CD8-positive, alpha-beta memory T cell (primary cell): ENCODE measurements at regions not wholly inside any gene's neighbourhood (a gene's known extent, or its start where the extent isn't known, plus 50 kb on each side); places are given as distances from the start of the nearest gene placed in this dataset.

Experiments used
- CTCF ChIA-PET: fragments of 350-600 bp; sonication (Branson Sonifier 250); formaldehyde crosslinking; loops from one replicate; lab custom pipeline; 2021; ENCODE audit warnings: antibody characterized with exemption; lab: Charles Lee
- POLR2A ChIA-PET: fragments of 350-600 bp; sonication (Branson Sonifier 250); formaldehyde crosslinking; loops from one replicate; lab custom pipeline; 2021; ENCODE audit warnings: antibody characterized with exemption; lab: Charles Lee
- DNase-seq, 5 donors: peaks; one replicate each; pipeline versions ENCODE4 v3.0.0 to v3.0.0-alpha.2; 2020 to 2022; ENCODE audit warnings: mixed read lengths in 1 of 5
- H3K27ac ChIP-seq: one replicate; pipeline ENCODE4 v1.7.0; 2013; ENCODE audit warnings: low read depth, mild to moderate bottlenecking, low read length, moderate library complexity
- H3K27me3 ChIP-seq: 2 replicates; pipeline ENCODE4 v1.7.0; 2013; ENCODE audit warnings: low read length, mild to moderate bottlenecking; ENCODE audit not compliant: insufficient read depth, poor library complexity, severe bottlenecking
- H3K36me3 ChIP-seq: 2 replicates; pipeline ENCODE4 v1.7.0; 2013; ENCODE audit warnings: mild to moderate bottlenecking, low read length, moderate library complexity; ENCODE audit not compliant: insufficient read depth
- H3K4me1 ChIP-seq: 2 replicates; pipeline ENCODE4 v1.7.0; 2013; ENCODE audit warnings: mild to moderate bottlenecking, low read length, moderate library complexity; ENCODE audit not compliant: insufficient read depth
- H3K4me3 ChIP-seq: 2 replicates; pipeline ENCODE4 v1.7.0; 2013; ENCODE audit warnings: mild to moderate bottlenecking, low read length
- H3K9me3 ChIP-seq: 2 replicates; pipeline ENCODE4 v1.7.0; 2013; ENCODE audit warnings: mild to moderate bottlenecking, low read length
- H3K27ac Mint-ChIP-seq, 8 donors: one replicate each; pipeline ENCODE4 v1.8.0; 2020 to 2021; ENCODE audit warnings: mixed read lengths in 8 of 8, mild to moderate bottlenecking in 6 of 8, inconsistent platforms in 3 of 8, moderate library complexity in 3 of 8
- H3K27me3 Mint-ChIP-seq, 2 donors: one replicate each; pipeline ENCODE4 v1.8.0; 2020 to 2021; ENCODE audit warnings: mixed read lengths in 2 of 2, mild to moderate bottlenecking in 1 of 2, moderate library complexity in 1 of 2
- H3K36me3 Mint-ChIP-seq, 3 donors: one replicate each; pipeline ENCODE4 v1.8.0; 2020 to 2021; ENCODE audit warnings: mixed read lengths in 3 of 3, inconsistent platforms in 1 of 3, mild to moderate bottlenecking in 1 of 3
- H3K4me1 Mint-ChIP-seq, 3 donors: one replicate each; pipeline ENCODE4 v1.8.0; 2020 to 2021; ENCODE audit warnings: mixed read lengths in 3 of 3, inconsistent platforms in 1 of 3, mild to moderate bottlenecking in 1 of 3
- H3K4me3 Mint-ChIP-seq, 7 donors: one replicate each; pipeline ENCODE4 v1.8.0; 2020 to 2021; ENCODE audit warnings: mixed read lengths in 7 of 7, mild to moderate bottlenecking in 6 of 7, moderate library complexity in 4 of 7, inconsistent platforms in 2 of 7
- H3K9me3 Mint-ChIP-seq, 5 donors: one replicate each; pipeline ENCODE4 v1.8.0; 2020 to 2022; ENCODE audit warnings: mixed read lengths in 5 of 5, mild to moderate bottlenecking in 3 of 5, moderate library complexity in 2 of 5, inconsistent platforms in 1 of 5

- Mint-ChIP-seq H3K27ac (no peak overlapping the region), H3K4me1 (no peaks in the 10 kb centered on the region), H3K36me3 (no peaks in the 10 kb centered on the region), H3K27me3 (peaks cover 0 to 1% of the 10 kb centered on the region in 2 donors), H3K9me3 (no peaks in the 10 kb centered on the region), H3K4me3 (no peak overlapping the region)
- H3K27ac ChIP-seq = no peak overlapping the region
- H3K27me3 ChIP-seq = no peaks in the 10 kb centered on the region
- no peak for DNase-seq
- H3K4me3 ChIP-seq = no peak overlapping the region
- CTCF ChIA-PET = no interaction called here
- POLR2A ChIA-PET = no interaction called here
- no peaks in the 10 kb centered on the region for H3K4me1 ChIP-seq
- H3K9me3 ChIP-seq = no peaks in the 10 kb centered on the region
- no peaks in the 10 kb centered on the region for H3K36me3 ChIP-seq
Observed at GRCh38 chr2:41576423-41576822, 471.4 kb upstream of the PKDCC start.

DNA sequence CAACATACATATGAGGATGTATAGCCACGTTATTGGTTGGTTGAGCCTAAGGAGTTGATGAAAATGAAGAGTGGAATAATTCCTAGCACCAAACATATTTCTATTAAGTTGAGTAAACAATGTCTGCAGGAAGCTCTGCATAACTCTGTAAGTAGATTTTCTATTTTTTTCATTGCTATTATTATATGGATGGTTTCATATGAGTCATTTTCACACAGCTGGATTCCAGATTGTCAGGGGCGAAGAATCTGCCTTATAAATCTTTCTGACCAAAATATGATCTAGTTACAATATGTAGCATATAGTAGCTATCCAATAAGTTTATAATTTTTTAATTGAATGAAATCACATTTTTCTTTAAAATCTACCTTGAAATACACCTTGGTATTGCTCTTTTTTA lies 468.0 kb upstream of the PKDCC start:
- ChIA-PET CTCF (no interaction called here), POLR2A (no interaction called here)
- Histone ChIP-seq H3K27me3 (no peaks in the 10 kb centered on the region), H3K4me1 (no peaks in the 10 kb centered on the region), H3K36me3 (no peaks in the 10 kb centered on the region), H3K9me3 (no peaks in the 10 kb centered on the region), H3K4me3 (no peak overlapping the region), H3K27ac (no peak overlapping the region)
- DNase-seq = no peak
- no peaks in the 10 kb centered on the region for H3K4me1 Mint-ChIP-seq
- no peak overlapping the region for H3K4me3 Mint-ChIP-seq
- no peaks in the 10 kb centered on the region for H3K36me3 Mint-ChIP-seq
- peaks cover 11 to 19% (median 12%) of the 10 kb centered on the region in 5 donors for H3K9me3 Mint-ChIP-seq
- H3K27ac Mint-ChIP-seq = no peak overlapping the region
- H3K27me3 Mint-ChIP-seq = peaks cover 0 to 2% of the 10 kb centered on the region in 2 donors

DNA sequence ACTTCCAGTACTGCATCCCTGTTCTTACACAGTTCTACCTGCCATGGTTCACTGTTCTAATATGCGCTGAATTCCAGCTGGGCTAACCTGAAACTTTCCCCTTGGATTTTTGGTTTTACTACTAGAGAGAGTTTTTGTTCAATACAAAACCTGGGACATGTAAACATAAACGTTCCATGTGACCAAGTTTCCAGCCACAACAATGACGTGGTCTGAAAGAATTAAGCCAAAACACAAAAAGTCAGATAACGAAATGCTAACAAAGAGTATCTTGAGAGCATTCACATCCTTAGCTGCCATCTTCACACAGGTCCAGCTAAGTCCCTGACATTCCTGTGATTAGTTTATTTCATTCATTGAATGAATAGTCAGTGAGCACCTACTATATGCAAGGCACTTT lies 467.0 kb upstream of the PKDCC start:
- Mint-ChIP-seq H3K9me3 (peaks cover 13 to 23% (median 18%) of the 10 kb centered on the region in 5 donors), H3K36me3 (no peaks in the 10 kb centered on the region), H3K4me3 (no peak overlapping the region), H3K27ac (no peak overlapping the region), H3K4me1 (no peaks in the 10 kb centered on the region), H3K27me3 (peaks cover 0 to 2% of the 10 kb centered on the region in 2 donors)
- DNase-seq = no peak
- H3K27me3 ChIP-seq = no peaks in the 10 kb centered on the region
- no peaks in the 10 kb centered on the region for H3K4me1 ChIP-seq
- H3K9me3 ChIP-seq = no peaks in the 10 kb centered on the region
- H3K27ac ChIP-seq = no peak overlapping the region
- no peaks in the 10 kb centered on the region for H3K36me3 ChIP-seq
- no peak overlapping the region for H3K4me3 ChIP-seq
- ChIA-PET POLR2A (no interaction called here), CTCF (no interaction called here)

GRCh38 chr2:41595240-41595639 lies 452.6 kb upstream of the PKDCC start:
- Histone ChIP-seq H3K4me1 (no peaks in the 10 kb centered on the region), H3K27ac (no peak overlapping the region), H3K36me3 (no peaks in the 10 kb centered on the region), H3K9me3 (no peaks in the 10 kb centered on the region), H3K4me3 (no peak overlapping the region), H3K27me3 (no peaks in the 10 kb centered on the region)
- Mint-ChIP-seq H3K27ac (no peak overlapping the region), H3K36me3 (no peaks in the 10 kb centered on the region), H3K4me1 (no peaks in the 10 kb centered on the region), H3K27me3 (no peaks in the 10 kb centered on the region), H3K4me3 (no peak overlapping the region), H3K9me3 (peaks cover 0 to 11% (median 0%) of the 10 kb centered on the region in 5 donors)
- no peak for DNase-seq
- POLR2A ChIA-PET = no interaction called here
- CTCF ChIA-PET = no interaction called here

- Histone ChIP-seq H3K4me3 (no peak overlapping the region), H3K4me1 (no peaks in the 10 kb centered on the region), H3K27me3 (no peaks in the 10 kb centered on the region), H3K27ac (no peak overlapping the region), H3K9me3 (no peaks in the 10 kb centered on the region), H3K36me3 (no peaks in the 10 kb centered on the region)
- Mint-ChIP-seq H3K27ac (no peak overlapping the region), H3K4me3 (no peak overlapping the region), H3K4me1 (no peaks in the 10 kb centered on the region), H3K9me3 (peaks cover 0 to 8% (median 0%) of the 10 kb centered on the region in 5 donors), H3K27me3 (no peaks in the 10 kb centered on the region), H3K36me3 (no peaks in the 10 kb centered on the region)
- POLR2A ChIA-PET = no interaction called here
- CTCF ChIA-PET = no interaction called here
- no peak for DNase-seq
Observed at GRCh38 chr2:41597680-41598079, 450.1 kb upstream of the PKDCC start.

DNA sequence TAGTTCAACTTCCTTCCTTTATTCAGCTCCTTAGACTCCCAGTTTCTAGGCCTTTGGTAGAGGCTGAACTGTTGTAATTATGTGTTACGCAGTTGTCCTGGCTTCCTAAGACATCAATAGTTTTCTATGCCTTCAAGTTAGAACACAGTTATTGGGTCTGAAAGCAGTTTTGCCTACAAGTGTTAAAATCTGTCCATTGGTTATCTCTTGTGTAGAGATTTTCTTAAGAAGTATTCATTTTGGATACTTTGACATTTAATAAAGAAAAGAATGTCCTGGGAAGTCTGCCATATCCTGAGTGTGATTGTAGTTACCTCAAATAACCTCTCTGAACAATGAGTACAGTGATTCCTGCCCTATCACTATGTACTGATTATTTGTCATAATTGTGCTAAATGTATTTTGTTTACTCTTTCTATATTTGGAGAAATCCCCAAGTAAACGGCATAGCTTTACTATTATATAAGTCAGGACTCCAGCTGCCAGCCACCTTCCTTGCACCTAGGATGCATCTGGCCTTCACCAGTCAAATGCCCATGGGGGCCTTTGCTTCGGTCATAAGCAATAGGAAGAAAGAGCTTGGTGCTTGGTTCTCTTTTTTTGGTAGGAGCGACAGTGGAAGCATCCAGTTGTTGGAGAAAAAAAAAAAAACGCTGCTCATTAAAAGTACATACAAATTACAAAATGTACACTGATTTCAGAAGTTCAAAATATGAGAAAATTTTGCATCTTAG lies 449.5 kb upstream of the PKDCC start:
- Mint-ChIP-seq H3K9me3 (peaks cover 0 to 8% (median 0%) of the 10 kb centered on the region in 5 donors), H3K27ac (no peak overlapping the region)

GRCh38 chr2:41600460-41600859 lies 447.4 kb upstream of the PKDCC start:
- CTCF ChIA-PET = no interaction called here
- peaks cover 0 to 8% (median 0%) of the 10 kb centered on the region in 5 donors for H3K9me3 Mint-ChIP-seq
- H3K4me3 ChIP-seq = no peak overlapping the region
- no peak overlapping the region for H3K27ac ChIP-seq
- H3K27ac Mint-ChIP-seq = no peak overlapping the region
- no peaks in the 10 kb centered on the region for H3K36me3 ChIP-seq
- H3K4me3 Mint-ChIP-seq = no peak overlapping the region
- DNase-seq = no peak
- no peaks in the 10 kb centered on the region for H3K4me1 ChIP-seq
- H3K36me3 Mint-ChIP-seq = no peaks in the 10 kb centered on the region
- POLR2A ChIA-PET = no interaction called here
- H3K27me3 Mint-ChIP-seq = no peaks in the 10 kb centered on the region
- H3K4me1 Mint-ChIP-seq = no peaks in the 10 kb centered on the region
- no peaks in the 10 kb centered on the region for H3K27me3 ChIP-seq
- no peaks in the 10 kb centered on the region for H3K9me3 ChIP-seq

More for the DNA sequence above, 449.5 kb upstream of the PKDCC start:
- DNase-seq = no peak
- Mint-ChIP-seq H3K4me3 (no peak overlapping the region), H3K27me3 (no peaks in the 10 kb centered on the region), H3K4me1 (no peaks in the 10 kb centered on the region), H3K36me3 (no peaks in the 10 kb centered on the region)
- Histone ChIP-seq H3K27me3 (no peaks in the 10 kb centered on the region), H3K4me3 (no peak overlapping the region), H3K27ac (no peak overlapping the region), H3K9me3 (no peaks in the 10 kb centered on the region), H3K4me1 (no peaks in the 10 kb centered on the region), H3K36me3 (no peaks in the 10 kb centered on the region)
- CTCF ChIA-PET = no interaction called here
- POLR2A ChIA-PET = no interaction called here

- CTCF ChIA-PET = no interaction called here
- Histone ChIP-seq H3K9me3 (no peaks in the 10 kb centered on the region), H3K36me3 (no peaks in the 10 kb centered on the region), H3K4me3 (no peak overlapping the region), H3K4me1 (no peaks in the 10 kb centered on the region), H3K27ac (no peak overlapping the region), H3K27me3 (no peaks in the 10 kb centered on the region)
- Mint-ChIP-seq H3K4me1 (no peaks in the 10 kb centered on the region), H3K27ac (no peak overlapping the region), H3K36me3 (no peaks in the 10 kb centered on the region), H3K27me3 (no peaks in the 10 kb centered on the region), H3K9me3 (peaks cover 0 to 5% (median 0%) of the 10 kb centered on the region in 5 donors), H3K4me3 (no peak overlapping the region)
- POLR2A ChIA-PET = no interaction called here
- no peak for DNase-seq
Observed at GRCh38 chr2:41602341-41602740, 445.5 kb upstream of the PKDCC start.
